BLaER1 treated with 17β-estradiol and CSF1 and Interleukin-3, amounts not matched to agents 10 nM and 100 nM (cell line): ENCODE measurements at regions not wholly inside any gene's neighbourhood (a gene's known extent, or its start where the extent isn't known, plus 50 kb on each side); places are given as distances from the start of the nearest gene placed in this dataset.

Source experiments
- H3K27ac ChIP-seq, 11 experiments: shearing (Covaris generic); formaldehyde crosslinking; 2 replicates each; pipeline ENCODE4 v1.8.1; 2022
- H3K27me3 ChIP-seq, 11 experiments: shearing (Covaris generic); formaldehyde crosslinking; 2 replicates each; pipeline ENCODE4 v1.8.1; 2022
- H3K36me3 ChIP-seq, 11 experiments: shearing (Covaris generic); formaldehyde crosslinking; 2 replicates each; pipeline ENCODE4 v1.8.1; 2022
- H3K4me1 ChIP-seq, 10 experiments: shearing (Covaris generic); formaldehyde crosslinking; 2 replicates each; pipeline ENCODE4 v1.8.1; 2022
- H3K4me2 ChIP-seq, 11 experiments: shearing (Covaris generic); formaldehyde crosslinking; 2 replicates each; pipeline ENCODE4 v1.8.1; 2022
- H3K4me3 ChIP-seq, 10 experiments: shearing (Covaris generic); formaldehyde crosslinking; 2 replicates each; pipeline ENCODE4 v1.8.1; 2022
- H3K9ac ChIP-seq, 11 experiments: shearing (Covaris generic); formaldehyde crosslinking; 2 replicates each; pipeline ENCODE4 v1.8.1; 2022
- H3K9me3 ChIP-seq, 11 experiments: shearing (Covaris generic); formaldehyde crosslinking; replicated peaks in 1 of 11; 2 replicates each; pipeline ENCODE4 v1.8.1; 2022
- H4K20me1 ChIP-seq, 11 experiments: shearing (Covaris generic); formaldehyde crosslinking; 2 replicates each; pipeline ENCODE4 v1.8.1; 2022
- Cebpa-rat ChIP-seq, 11 experiments: shearing (Covaris generic); IDR thresholded peaks; 2 replicates each; pipeline ENCODE4 v1.8.1; 2022

DNA sequence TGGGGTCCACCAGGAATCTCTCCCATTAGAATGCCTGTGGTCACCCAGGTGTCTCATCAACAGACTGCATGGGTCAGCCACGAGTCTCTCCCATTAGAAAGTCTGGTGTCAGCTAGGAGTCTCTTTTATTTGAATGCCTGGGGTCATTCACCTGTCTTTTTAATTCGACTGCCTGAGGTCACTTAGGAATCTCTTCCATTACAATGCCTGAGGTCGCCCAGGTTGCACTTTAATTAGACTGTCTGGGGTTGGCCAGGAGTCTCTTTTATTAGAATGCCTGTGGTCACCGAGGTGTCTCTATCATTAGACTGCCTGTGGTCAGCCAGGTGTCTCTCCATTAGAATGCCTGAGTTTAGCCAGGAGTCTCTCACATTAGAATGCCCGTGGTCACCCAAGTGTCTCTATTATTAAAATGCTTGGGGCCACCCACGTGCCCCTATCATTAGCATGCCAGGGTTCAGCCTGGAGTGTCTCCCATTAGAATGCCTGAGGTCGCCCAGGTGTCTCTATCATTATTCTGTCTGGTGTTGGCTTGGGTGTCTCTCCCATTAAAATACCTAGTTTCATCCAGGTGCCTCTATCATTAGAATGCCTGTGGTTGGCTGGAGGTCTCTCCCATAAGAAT, 1474.3 kb downstream of the UQCRFS1 start:
- Histone ChIP-seq H3K4me1 (no peaks in the 10 kb centered on the region), H3K36me3 (peaks cover 6 to 75% (median 47%) of the 10 kb centered on the region in 11 experiments), H3K27ac (no peak overlapping the region), H3K27me3 (no peaks in the 10 kb centered on the region), H3K4me3 (no peak overlapping the region), H4K20me1 (no peaks in the 10 kb centered on the region), H3K9me3 (peaks cover 16 to 73% (median 39%) of the 10 kb centered on the region in 11 experiments; a peak in 17 of 22 replicates), H3K4me2 (no peak overlapping the region), H3K9ac (no peak overlapping the region)
- TF ChIP-seq Cebpa-rat (IDR thresholded peaks at IDR 0.05): no peak

DNA sequence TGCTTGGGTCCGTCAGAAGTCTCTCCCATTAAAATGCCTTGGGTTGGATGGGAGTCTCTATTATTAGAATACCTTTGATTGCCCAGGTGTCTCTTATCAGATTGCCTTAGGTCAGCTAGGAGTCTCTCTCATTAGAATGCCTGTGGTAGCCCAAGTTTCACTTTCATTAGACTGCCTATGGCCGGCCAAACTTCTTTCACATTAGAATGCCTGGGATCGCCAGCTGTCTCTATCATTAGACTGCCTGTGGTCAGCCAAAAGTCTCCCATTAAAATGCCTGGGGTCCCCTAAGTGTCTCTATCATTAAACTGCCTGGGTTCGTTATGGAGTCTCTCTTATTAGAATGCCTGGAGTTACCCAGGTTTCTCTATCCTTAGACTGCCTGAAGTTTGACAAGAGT, 1476.7 kb downstream of the UQCRFS1 start:
- no peak overlapping the region for H3K9ac ChIP-seq
- H3K36me3 ChIP-seq: peaks cover 10 to 88% (median 44%) of the 10 kb centered on the region in 11 experiments
- peaks cover 21 to 68% (median 53%) of the 10 kb centered on the region in 11 experiments; a peak in 20 of 22 replicates for H3K9me3 ChIP-seq
- H4K20me1 ChIP-seq: no peaks in the 10 kb centered on the region
- H3K4me2 ChIP-seq: no peak overlapping the region
- no peaks in the 10 kb centered on the region for H3K4me1 ChIP-seq
- H3K27ac ChIP-seq: no peak overlapping the region
- no peak for TF ChIP-seq Cebpa-rat (IDR thresholded peaks at IDR 0.05)
- H3K27me3 ChIP-seq: no peaks in the 10 kb centered on the region
- no peak overlapping the region for H3K4me3 ChIP-seq

DNA sequence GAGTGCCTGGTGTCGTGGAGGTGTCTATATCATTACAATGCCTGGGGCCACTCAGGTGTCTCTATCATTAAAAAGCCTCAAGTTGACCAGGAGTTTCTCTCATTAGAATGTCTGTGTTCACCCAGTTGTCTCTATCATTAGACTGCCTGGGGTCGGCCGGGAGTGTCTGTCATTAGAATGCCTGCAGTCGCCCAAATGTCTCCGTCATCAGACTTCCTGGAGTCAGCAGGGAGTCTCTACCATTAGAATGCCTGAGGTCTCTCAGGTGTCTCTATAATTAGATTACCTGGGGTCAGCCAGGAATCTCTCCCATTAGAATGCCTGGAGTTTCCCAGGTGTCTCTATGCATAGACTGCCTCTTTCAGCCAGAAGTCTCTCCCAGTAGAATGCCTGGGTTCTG, 1477.6 kb downstream of the UQCRFS1 start:
- Histone ChIP-seq H3K4me2 (no peak overlapping the region), H4K20me1 (no peaks in the 10 kb centered on the region), H3K9me3 (peaks cover 21 to 71% (median 55%) of the 10 kb centered on the region in 11 experiments; a peak in 21 of 22 replicates)

DNA sequence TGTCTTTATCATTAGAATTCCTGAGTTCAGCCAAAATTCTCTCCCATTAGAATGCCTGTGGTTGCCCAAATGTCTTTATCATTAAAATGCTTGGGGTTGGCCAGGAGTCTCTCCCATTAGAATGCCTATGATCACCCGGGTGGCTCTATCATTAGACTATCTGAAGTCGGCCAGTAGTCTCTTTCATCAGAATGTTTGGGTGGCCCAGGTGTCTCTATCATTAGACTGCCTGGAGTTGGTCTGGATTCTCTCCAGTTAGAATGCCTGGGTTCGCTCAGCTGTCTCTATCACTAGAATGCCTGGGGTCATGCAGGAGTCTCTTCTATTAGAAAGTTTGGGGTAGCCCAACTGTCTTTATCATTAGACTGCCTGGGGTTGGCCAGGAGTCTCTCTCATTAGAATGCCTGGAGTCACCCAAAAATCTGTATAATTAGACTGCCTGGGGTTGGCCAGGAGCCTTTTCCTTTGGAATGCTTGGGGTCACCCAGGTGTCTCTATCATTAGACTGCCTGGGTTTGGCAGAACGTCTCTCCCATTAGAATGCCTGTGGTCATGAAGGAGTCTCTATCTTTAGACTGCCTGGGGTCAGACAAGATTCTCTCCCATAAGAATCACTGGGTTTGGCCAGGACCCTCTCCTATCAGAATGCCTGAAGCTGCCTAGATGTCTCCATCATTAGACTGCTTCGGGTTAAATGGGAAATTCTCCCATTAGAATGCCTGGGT, 1478.3 kb downstream of the UQCRFS1 start:
- Histone ChIP-seq H3K4me1 (no peaks in the 10 kb centered on the region), H3K9me3 (peaks cover 22 to 71% (median 51%) of the 10 kb centered on the region in 11 experiments), H3K27me3 (no peaks in the 10 kb centered on the region), H3K9ac (no peak overlapping the region), H3K27ac (no peak overlapping the region), H4K20me1 (no peaks in the 10 kb centered on the region), H3K4me2 (no peak overlapping the region), H3K36me3 (peaks cover 20 to 88% (median 44%) of the 10 kb centered on the region in 11 experiments), H3K4me3 (no peak overlapping the region)
- no peak for TF ChIP-seq Cebpa-rat (IDR thresholded peaks at IDR 0.05)

More for the DNA sequence above, 1477.6 kb downstream of the UQCRFS1 start:
- H3K36me3 ChIP-seq: peaks cover 14 to 88% (median 42%) of the 10 kb centered on the region in 11 experiments
- no peak for TF ChIP-seq Cebpa-rat (IDR thresholded peaks at IDR 0.05)
- no peak overlapping the region for H3K27ac ChIP-seq
- H3K27me3 ChIP-seq: no peaks in the 10 kb centered on the region
- no peak overlapping the region for H3K9ac ChIP-seq
- no peak overlapping the region for H3K4me3 ChIP-seq
- no peaks in the 10 kb centered on the region for H3K4me1 ChIP-seq

DNA sequence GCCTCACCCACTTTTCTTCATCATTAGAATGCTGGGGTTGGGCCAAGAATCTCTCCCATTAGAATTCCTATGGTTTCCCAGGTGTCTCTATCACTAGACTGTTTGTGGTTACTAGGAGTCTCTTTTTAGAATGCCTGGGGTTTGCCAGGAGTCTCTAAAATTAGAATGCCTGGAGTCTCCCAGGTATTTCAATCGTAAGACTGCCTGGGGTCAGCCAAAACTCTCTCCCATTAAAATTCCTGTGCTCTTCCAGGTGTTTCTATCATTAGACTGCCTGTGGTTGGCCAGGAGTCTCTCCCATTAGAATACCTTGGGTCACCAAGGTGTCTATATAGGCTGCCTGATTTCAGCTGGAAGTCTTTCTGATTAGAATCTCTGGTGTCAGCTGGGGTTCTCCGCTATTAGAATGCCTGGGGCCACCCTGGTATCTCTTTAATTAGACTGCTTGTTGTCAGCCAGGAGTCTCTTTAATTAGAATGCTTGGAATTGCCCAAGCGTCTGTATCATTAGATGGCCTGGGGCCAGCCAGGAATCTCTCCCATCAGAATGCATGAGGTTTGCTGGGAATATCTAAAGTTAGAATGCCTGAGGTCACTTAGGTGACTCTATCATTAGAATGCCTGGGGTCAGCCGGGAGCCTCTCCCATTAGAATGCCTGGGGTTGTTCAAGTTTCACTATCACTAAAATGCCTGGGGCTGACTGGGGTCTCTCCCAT, 1479.2 kb downstream of the UQCRFS1 start:
- peaks cover 23 to 73% (median 53%) of the 10 kb centered on the region in 11 experiments for H3K9me3 ChIP-seq
- no peak overlapping the region for H3K4me2 ChIP-seq
- H3K4me1 ChIP-seq: no peaks in the 10 kb centered on the region
- H3K36me3 ChIP-seq: peaks cover 18 to 88% (median 54%) of the 10 kb centered on the region in 11 experiments; a peak in 21 of 22 replicates
- H3K4me3 ChIP-seq: no peak overlapping the region
- H3K27me3 ChIP-seq: no peaks in the 10 kb centered on the region
- no peaks in the 10 kb centered on the region for H4K20me1 ChIP-seq
- no peak for TF ChIP-seq Cebpa-rat (IDR thresholded peaks at IDR 0.05)
- no peak overlapping the region for H3K9ac ChIP-seq
- H3K27ac ChIP-seq: no peak overlapping the region

DNA sequence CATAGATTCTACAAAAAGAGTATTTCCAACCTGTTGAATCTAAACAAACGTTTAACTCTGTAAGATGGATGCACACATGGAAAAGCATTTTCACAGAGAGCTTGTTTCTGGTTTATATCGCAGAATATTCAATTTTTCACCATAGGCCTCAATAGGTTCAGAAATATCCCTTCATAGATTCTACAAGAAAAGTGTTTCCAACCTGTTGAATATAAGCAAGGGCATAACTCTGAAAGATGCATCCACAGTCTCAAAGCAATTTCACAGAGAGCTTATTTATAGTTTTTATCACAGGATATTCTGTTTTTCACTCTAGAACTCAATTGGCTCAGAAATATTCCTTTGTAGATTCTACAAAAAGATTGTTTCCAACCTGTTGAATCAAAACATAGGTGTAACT, 1483.6 kb downstream of the UQCRFS1 start:
- Histone ChIP-seq H3K4me1 (no peaks in the 10 kb centered on the region), H3K27ac (no peak overlapping the region), H3K4me2 (no peak overlapping the region), H3K36me3 (peaks cover 7 to 96% (median 40%) of the 10 kb centered on the region in 11 experiments; a peak in 18 of 22 replicates), H3K27me3 (no peaks in the 10 kb centered on the region), H3K9me3 (peaks cover 32 to 88% (median 66%) of the 10 kb centered on the region in 11 experiments), H3K9ac (no peak overlapping the region), H4K20me1 (no peaks in the 10 kb centered on the region), H3K4me3 (no peak overlapping the region)
- no peak for TF ChIP-seq Cebpa-rat (IDR thresholded peaks at IDR 0.05)

DNA sequence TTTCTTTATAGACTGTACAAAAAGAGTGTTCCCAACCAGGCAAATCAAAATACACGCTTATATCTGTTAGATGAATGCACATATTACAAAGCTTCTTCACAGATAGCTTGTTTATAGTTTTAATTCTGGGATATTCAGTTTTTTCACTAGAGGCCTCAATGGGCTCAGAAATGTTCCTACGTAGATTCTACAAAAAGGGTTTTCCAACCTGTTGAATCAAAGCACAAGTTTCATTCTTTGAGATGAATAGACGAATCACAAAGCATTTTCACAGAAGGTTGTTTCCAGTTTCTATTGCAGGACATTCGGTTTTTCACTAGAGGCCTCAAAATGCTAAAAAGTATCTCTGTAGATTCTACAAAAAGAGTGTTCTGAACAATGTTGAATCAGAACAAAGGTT, 1490.3 kb downstream of the UQCRFS1 start:
- Histone ChIP-seq H3K27me3 (no peaks in the 10 kb centered on the region), H3K9ac (no peak overlapping the region), H3K27ac (no peak overlapping the region), H3K4me3 (no peak overlapping the region), H3K9me3 (peaks cover 32 to 63% (median 54%) of the 10 kb centered on the region in 11 experiments), H3K36me3 (peaks cover 0 to 40% (median 11%) of the 10 kb centered on the region in 11 experiments; a peak in 8 of 22 replicates), H4K20me1 (no peaks in the 10 kb centered on the region), H3K4me2 (no peak overlapping the region), H3K4me1 (no peaks in the 10 kb centered on the region)
- no peak for TF ChIP-seq Cebpa-rat (IDR thresholded peaks at IDR 0.05)

DNA sequence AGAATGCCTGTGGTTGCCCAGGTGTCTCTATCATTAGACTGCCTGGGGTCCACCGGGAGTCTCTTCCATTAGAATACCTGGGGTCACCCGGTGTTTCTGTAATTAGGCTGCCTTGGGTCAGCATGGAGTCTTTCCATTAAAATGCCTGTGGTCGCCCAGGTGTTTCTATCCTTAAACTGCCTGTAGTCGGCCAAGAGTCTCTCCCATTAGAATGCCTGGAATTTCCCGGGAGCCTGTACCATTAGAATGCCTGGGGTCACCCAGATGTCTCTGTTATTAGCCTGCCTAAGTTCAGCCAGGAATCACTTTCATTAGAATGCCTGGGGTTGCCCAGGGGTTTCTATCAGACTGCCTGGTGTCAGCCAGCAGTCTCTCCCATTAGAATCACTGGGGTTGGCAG, 1492.8 kb downstream of the UQCRFS1 start:
- Histone ChIP-seq H3K27me3 (no peaks in the 10 kb centered on the region), H3K9me3 (peaks cover 32 to 68% (median 40%) of the 10 kb centered on the region in 11 experiments), H3K9ac (no peak overlapping the region), H3K4me2 (no peak overlapping the region), H3K4me3 (no peak overlapping the region), H3K36me3 (peaks cover 0 to 17% (median 5%) of the 10 kb centered on the region in 11 experiments; a peak in 2 of 22 replicates), H3K4me1 (no peaks in the 10 kb centered on the region), H4K20me1 (no peaks in the 10 kb centered on the region), H3K27ac (no peak overlapping the region)
- TF ChIP-seq Cebpa-rat (IDR thresholded peaks at IDR 0.05): no peak

DNA sequence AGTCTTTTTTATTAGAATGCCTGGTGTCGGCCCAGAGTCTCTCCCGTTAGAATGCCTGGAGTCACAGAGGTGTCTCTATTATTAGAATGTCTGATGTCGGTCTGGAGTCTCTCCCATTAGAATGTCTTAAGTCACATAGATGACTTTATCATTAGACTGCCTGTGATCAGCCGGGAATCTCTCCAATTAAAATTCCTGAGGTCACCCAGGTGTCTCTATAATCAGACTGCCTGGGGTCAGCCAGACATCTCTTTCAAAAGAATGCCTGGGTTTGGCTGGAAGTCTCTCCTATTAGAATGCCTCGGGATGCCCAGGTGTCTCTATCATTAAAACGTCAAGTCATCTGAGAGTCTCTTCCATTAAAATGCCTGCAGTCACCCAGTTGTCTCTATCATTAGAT, 1493.9 kb downstream of the UQCRFS1 start:
- H3K9me3 ChIP-seq: peaks cover 21 to 57% (median 28%) of the 10 kb centered on the region in 11 experiments
- no peak overlapping the region for H3K27ac ChIP-seq
- H3K4me3 ChIP-seq: no peak overlapping the region
- no peak overlapping the region for H3K9ac ChIP-seq
- peaks cover 0 to 7% (median 0%) of the 10 kb centered on the region in 11 experiments; a peak in 1 of 22 replicates for H3K36me3 ChIP-seq
- no peaks in the 10 kb centered on the region for H4K20me1 ChIP-seq
- no peaks in the 10 kb centered on the region for H3K27me3 ChIP-seq
- TF ChIP-seq Cebpa-rat (IDR thresholded peaks at IDR 0.05): no peak
- no peak overlapping the region for H3K4me2 ChIP-seq
- no peaks in the 10 kb centered on the region for H3K4me1 ChIP-seq
